ENCODE measurements at regions not wholly inside any gene's neighbourhood (a gene's known extent, or its start where the extent isn't known, plus 50 kb on each side); places are given as distances from the start of the nearest gene placed in this dataset.

DNA sequence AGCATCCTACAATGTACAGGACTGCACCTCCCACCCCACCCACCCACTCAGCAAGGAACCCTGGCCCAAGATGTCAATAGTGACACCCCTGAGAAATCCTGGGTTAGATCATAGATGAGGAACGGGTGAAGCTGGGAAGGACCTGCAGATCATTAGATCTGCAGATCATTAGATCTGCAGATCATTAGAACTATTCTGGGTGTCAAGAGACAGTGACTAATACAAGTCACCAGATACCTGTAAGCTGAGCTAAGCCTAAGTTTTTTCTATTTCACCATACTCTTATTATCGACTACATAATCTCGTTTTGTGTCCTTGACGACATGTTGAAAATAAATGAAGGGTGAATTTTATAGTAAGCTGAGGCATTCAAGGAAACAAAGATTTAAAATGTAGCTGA is 325.7 kb downstream of the DUSP10 start:
- TF ChIP-seq TAF1 (IDR thresholded peaks at IDR 0.05; ENCODE audit: low read depth): no peak
- TF ChIP-seq, protein P1, sequence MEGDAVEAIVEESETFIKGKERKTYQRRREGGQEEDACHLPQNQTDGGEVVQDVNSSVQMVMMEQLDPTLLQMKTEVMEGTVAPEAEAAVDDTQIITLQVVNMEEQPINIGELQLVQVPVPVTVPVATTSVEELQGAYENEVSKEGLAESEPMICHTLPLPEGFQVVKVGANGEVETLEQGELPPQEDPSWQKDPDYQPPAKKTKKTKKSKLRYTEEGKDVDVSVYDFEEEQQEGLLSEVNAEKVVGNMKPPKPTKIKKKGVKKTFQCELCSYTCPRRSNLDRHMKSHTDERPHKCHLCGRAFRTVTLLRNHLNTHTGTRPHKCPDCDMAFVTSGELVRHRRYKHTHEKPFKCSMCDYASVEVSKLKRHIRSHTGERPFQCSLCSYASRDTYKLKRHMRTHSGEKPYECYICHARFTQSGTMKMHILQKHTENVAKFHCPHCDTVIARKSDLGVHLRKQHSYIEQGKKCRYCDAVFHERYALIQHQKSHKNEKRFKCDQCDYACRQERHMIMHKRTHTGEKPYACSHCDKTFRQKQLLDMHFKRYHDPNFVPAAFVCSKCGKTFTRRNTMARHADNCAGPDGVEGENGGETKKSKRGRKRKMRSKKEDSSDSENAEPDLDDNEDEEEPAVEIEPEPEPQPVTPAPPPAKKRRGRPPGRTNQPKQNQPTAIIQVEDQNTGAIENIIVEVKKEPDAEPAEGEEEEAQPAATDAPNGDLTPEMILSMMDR (IDR thresholded peaks at IDR 0.05; ENCODE audit: poor library complexity, severe bottlenecking): no peak
- no peak for TF ChIP-seq EP300 (conservative IDR thresholded peaks at IDR 0.05; ENCODE audit: poor library complexity, severe bottlenecking)
- TF ChIP-seq, protein P2, sequence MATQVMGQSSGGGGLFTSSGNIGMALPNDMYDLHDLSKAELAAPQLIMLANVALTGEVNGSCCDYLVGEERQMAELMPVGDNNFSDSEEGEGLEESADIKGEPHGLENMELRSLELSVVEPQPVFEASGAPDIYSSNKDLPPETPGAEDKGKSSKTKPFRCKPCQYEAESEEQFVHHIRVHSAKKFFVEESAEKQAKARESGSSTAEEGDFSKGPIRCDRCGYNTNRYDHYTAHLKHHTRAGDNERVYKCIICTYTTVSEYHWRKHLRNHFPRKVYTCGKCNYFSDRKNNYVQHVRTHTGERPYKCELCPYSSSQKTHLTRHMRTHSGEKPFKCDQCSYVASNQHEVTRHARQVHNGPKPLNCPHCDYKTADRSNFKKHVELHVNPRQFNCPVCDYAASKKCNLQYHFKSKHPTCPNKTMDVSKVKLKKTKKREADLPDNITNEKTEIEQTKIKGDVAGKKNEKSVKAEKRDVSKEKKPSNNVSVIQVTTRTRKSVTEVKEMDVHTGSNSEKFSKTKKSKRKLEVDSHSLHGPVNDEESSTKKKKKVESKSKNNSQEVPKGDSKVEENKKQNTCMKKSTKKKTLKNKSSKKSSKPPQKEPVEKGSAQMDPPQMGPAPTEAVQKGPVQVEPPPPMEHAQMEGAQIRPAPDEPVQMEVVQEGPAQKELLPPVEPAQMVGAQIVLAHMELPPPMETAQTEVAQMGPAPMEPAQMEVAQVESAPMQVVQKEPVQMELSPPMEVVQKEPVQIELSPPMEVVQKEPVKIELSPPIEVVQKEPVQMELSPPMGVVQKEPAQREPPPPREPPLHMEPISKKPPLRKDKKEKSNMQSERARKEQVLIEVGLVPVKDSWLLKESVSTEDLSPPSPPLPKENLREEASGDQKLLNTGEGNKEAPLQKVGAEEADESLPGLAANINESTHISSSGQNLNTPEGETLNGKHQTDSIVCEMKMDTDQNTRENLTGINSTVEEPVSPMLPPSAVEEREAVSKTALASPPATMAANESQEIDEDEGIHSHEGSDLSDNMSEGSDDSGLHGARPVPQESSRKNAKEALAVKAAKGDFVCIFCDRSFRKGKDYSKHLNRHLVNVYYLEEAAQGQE (IDR thresholded peaks at IDR 0.05; ENCODE audit: borderline replicate concordance): no peak
- TF ChIP-seq MXI1 (conservative IDR thresholded peaks at IDR 0.05; ENCODE audit: poor library complexity, severe bottlenecking): no peak
- TF ChIP-seq EZH2 (IDR thresholded peaks at IDR 0.05; ENCODE audit: borderline replicate concordance, insufficient read depth, low read length, poor library complexity, severe bottlenecking): no peak
- TF ChIP-seq RAD21 (conservative IDR thresholded peaks at IDR 0.05): no peak
- TF ChIP-seq SMC3 (conservative IDR thresholded peaks at IDR 0.05; ENCODE audit: poor library complexity): no peak
- no peaks in the 10 kb centered on the region for H4K20me1 ChIP-seq (ENCODE audit: insufficient read depth)
- no peaks in the 10 kb centered on the region for H3K9me2 ChIP-seq (ENCODE audit: insufficient read depth, low read length)
- no peaks in the 10 kb centered on the region for H3K9me3 ChIP-seq (ENCODE audit: low read length)
- H3K4me2 ChIP-seq (ENCODE audit: low read length): no peak overlapping the region
- no peak overlapping the region for H3K9ac ChIP-seq (ENCODE audit: low read length)
- no peaks in the 10 kb centered on the region for H3K27me3 ChIP-seq (ENCODE audit: insufficient read depth, low read depth, low read length)
- H3K27ac ChIP-seq (ENCODE audit: low read length): no peak overlapping the region
- H2AFZ ChIP-seq (ENCODE audit: low read depth, low read length): no peak overlapping the region
- H3K79me2 ChIP-seq (replicated peaks; ENCODE audit: insufficient read depth, low read length): no peaks in the 10 kb centered on the region
- no peak overlapping the region for H3K4me3 ChIP-seq (ENCODE audit: low read length)
- no peaks in the 10 kb centered on the region for H3F3A ChIP-seq (ENCODE audit: insufficient read depth, low read length, poor library complexity, severe bottlenecking)
- H3K36me3 ChIP-seq (ENCODE audit: insufficient read depth, low read length): no peaks in the 10 kb centered on the region

DNA sequence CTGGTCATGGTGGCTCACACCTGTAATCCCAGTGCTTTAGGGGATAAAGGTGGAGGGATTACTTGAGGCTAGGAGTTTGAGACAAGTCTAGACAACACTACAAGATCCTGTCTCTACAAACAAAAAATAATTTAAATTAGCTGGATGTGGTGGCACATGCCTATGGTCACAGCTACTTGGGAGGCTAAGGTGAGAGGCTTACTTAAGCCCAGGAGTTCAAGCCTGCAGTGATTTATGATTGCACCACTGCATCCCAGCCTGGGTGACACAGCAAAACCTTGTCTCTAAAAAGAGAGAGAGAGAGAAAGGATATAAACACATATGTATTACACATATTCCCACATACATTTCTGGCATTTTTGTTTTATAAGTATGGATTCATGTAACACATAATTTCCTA is 325.2 kb downstream of the DUSP10 start:
- no peaks in the 10 kb centered on the region for H3K36me3 ChIP-seq (ENCODE audit: insufficient read depth, low read length)
- no peak overlapping the region for H3K27ac ChIP-seq (ENCODE audit: low read length)
- TF ChIP-seq SMC3 (conservative IDR thresholded peaks at IDR 0.05; ENCODE audit: poor library complexity) (no peak), POLR2AphosphoS5 (IDR thresholded peaks at IDR 0.05) (no peak), TAF1 (IDR thresholded peaks at IDR 0.05; ENCODE audit: low read depth) (no peak), EZH2 (IDR thresholded peaks at IDR 0.05; ENCODE audit: borderline replicate concordance, insufficient read depth, low read length, poor library complexity, severe bottlenecking) (no peak), RAD21 (conservative IDR thresholded peaks at IDR 0.05) (no peak), EP300 (conservative IDR thresholded peaks at IDR 0.05; ENCODE audit: poor library complexity, severe bottlenecking) (no peak), MXI1 (conservative IDR thresholded peaks at IDR 0.05; ENCODE audit: poor library complexity, severe bottlenecking) (no peak)
- TF ChIP-seq, protein P2 (IDR thresholded peaks at IDR 0.05; ENCODE audit: borderline replicate concordance): no peak
- TF ChIP-seq, protein P1 (IDR thresholded peaks at IDR 0.05; ENCODE audit: poor library complexity, severe bottlenecking): no peak

More for the DNA sequence above, 325.2 kb downstream of the DUSP10 start:
- H3F3A ChIP-seq (ENCODE audit: insufficient read depth, low read length, poor library complexity, severe bottlenecking): no peaks in the 10 kb centered on the region
- no peak overlapping the region for H3K4me2 ChIP-seq (ENCODE audit: low read length)
- no peak overlapping the region for H3K9ac ChIP-seq (ENCODE audit: low read length)
- H4K20me1 ChIP-seq (ENCODE audit: insufficient read depth): no peaks in the 10 kb centered on the region
- H3K9me3 ChIP-seq (ENCODE audit: low read length): no peaks in the 10 kb centered on the region
- H3K27me3 ChIP-seq (ENCODE audit: insufficient read depth, low read depth, low read length): no peaks in the 10 kb centered on the region
- no peaks in the 10 kb centered on the region for H3K9me2 ChIP-seq (ENCODE audit: insufficient read depth, low read length)
- H2AFZ ChIP-seq (ENCODE audit: low read depth, low read length): no peak overlapping the region
- H3K4me3 ChIP-seq (ENCODE audit: low read length): no peak overlapping the region
- H3K79me2 ChIP-seq (replicated peaks; ENCODE audit: insufficient read depth, low read length): no peaks in the 10 kb centered on the region
